Left lobe of liver (tissue), 2 donors: ENCODE measurements at regions not wholly inside any gene's neighbourhood (a gene's known extent, or its start where the extent isn't known, plus 50 kb on each side); places are given as distances from the start of the nearest gene placed in this dataset.
"Not testable (repeated sequence)": the region's sequence is repeated elsewhere in the genome, so short reads cannot be mapped to it uniquely, and the experiment has no call there.

Experiments
- ATAC-seq: fragments of 200-7000 bp; cut with Tn5 transposase; one replicate; pipeline ENCODE4 v1.9.1; 2020; ENCODE audit warnings: mild to moderate bottlenecking, moderate library complexity
- DNase-seq: peaks from one replicate; pipeline ENCODE4 v3.0.0-alpha.2; 2020; ENCODE audit warnings: low spot score
- donor health status: DM: no; HTN: no; CAD: no; lungs with moderate emphysema.
- donor health status: DM: no; HTN: yes; CAD: no.

DNA sequence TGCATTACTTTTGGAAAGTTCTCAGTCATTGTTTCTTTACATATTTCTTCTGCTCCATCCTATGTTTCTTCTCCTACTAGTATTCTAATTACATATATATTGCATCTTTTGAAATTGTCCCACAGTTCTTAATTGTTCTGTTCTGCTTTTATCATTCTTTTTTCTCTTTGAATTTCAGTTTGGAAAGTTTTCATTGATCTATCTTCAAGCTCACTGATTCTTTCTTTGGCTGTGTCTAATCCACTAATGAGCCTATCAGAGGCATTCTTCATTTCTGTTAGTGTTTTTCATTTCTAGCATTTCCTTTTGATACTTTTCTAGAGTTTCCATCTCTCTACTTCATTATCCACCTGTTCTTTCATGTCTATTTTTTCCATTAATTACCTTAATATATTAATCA, 159.0 kb upstream of the KCNJ15 start:
- ATAC-seq (no peak), DNase-seq (no peak)

DNA sequence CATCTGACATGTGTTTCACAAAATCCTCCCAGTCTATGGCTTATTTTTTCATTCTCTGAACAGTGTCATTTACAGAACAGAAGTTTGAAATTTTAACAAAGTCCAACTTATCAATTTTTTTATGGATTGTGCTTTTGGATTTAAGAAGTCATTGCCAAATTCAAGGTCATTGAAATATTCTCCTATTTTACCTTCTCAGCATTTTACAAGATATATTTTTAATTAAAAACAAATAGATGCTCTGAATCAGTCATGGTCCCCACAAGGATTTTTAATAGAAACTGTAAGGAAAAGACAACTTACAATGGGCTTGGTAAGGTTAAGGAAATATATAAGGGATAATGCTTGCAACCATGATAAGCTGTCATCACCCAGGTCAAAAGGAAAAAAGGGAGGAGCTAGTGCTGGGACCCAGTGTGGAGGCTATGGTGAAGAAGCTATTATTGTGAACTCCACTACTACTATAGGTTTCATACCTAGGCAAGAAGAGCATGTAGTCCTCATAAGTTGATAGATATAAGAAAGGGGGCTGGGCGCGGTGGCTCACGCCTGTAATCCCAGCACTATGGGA, 144.5 kb upstream of the KCNJ15 start:
- DNase-seq (no peak), ATAC-seq (no peak)

DNA sequence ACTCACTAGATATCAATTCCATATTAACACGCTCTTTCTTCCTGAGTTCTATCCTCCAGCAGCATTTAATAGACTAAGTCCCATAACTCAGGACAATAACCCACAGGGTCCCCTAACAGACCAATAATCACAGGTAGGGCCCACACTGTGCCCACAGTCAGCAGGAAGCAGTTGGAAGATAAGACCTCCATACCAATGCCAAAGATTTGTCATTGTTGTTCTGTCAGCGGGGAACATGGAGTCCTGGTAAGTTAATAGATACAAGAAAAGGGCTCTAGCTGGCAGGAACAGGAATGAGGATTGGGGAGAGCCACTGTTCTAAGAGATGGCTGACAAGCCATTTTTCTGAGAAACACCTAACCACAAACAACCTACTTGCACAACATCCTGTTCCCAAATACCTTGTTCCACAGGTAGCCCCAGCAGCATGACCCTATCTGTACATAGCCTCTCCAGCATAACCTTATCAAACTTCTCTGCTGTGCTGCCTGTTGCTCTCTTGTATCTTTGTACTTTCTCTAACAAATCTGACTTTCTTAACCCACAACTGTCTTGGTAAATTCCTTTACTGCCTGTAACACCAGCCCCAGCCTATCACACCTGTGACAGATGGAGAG, 142.0 kb upstream of the KCNJ15 start:
- no peak for DNase-seq
- ATAC-seq, result no peak

DNA sequence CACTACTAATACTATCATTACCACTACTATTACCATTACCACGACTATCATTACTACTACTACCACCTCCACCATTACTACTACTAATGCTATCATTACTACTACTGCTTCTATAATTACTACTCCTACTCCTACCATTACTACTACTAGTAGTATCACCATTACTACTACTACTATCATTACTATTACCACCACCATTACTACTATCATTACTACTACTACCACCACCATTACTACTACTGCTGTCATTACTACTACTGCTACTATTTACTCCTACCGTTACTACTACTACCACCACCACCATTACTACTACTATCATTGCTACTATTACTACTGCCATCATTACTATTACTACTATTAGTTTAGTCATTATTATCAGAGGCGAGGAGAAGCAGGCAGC, 140.9 kb upstream of the KCNJ15 start:
- ATAC-seq, result no peak

DNA sequence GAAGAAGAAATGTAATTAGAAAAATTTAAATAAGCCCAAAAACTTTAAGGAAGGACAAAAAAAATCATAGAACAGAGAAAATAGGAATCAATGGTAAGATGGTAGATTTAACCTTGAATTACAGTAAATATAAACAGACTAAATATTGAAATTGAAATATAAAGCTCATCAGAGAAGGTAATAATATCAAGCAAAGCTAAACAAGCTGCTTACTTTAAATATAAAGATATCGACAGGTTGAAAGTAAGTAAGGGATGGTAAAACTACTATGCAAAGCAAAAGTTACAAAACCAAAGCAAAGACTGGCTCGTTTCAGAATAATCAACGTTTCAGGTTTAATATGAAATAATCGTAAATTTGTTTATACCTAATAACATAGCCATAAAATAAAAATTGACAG, 137.0 kb upstream of the KCNJ15 start:
- DNase-seq, result no peak
- ATAC-seq, result no peak

More for the DNA sequence above, 140.9 kb upstream of the KCNJ15 start:
- DNase-seq, result no peak

DNA sequence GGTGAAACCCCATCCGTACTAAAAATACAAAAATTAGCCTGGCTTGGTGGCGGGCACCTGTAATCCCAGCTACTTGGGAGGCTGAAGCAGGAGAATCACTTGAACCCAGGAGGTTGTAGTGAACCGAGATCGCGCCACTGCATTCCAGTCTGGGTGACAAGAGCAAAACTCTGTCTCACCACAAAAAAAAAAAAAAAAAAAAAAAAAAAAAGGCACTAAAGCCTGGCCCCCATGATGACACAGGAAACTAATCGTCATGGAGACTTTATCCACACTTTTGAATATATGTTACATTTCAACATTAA, 136.2 kb upstream of the KCNJ15 start:
- not testable (repeated sequence) for DNase-seq

DNA sequence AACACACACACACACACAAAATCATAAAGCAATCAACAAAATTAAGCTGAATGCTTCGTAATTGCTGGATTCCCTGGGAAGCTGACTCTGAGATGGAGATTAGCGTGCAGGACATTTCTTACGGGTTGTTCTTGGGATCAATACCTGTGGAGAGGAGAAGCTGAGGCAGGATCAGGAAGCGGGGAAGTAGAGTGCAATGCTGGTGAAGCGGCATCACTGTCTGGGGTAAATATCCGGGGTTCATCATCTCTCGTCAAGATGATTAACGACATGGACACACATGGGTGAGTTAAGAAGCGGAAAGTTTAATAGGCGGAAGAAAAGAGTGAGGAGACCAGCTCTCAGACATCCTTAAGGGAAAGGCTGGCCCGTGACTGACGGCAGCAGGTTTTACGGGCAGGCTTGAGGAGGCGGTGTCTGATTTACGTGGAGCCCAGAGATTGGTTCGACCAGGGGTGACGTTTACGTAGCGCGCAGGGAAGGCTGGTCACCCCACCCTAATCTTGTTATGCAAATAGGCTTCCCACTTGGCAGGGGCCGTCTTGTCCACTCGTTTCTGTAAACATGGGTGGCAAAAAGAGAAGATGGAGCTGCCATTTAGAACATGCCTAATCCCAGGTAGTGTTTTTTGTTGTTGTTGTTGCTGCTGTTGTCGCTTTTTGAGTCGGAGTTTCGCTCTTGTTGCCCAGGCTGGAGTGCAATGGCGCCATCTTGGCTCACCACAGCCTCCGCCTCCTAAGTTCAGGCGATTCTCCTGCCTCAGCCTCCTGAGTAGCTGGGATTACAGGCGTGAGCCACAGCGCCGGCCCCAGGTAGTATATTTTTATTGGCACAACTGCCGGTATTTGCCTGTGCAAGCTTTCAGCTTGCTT, 135.6 kb upstream of the KCNJ15 start:
- ATAC-seq (no peak), DNase-seq (no peak)

More for the DNA sequence above, 136.2 kb upstream of the KCNJ15 start:
- not testable (repeated sequence) for ATAC-seq

DNA sequence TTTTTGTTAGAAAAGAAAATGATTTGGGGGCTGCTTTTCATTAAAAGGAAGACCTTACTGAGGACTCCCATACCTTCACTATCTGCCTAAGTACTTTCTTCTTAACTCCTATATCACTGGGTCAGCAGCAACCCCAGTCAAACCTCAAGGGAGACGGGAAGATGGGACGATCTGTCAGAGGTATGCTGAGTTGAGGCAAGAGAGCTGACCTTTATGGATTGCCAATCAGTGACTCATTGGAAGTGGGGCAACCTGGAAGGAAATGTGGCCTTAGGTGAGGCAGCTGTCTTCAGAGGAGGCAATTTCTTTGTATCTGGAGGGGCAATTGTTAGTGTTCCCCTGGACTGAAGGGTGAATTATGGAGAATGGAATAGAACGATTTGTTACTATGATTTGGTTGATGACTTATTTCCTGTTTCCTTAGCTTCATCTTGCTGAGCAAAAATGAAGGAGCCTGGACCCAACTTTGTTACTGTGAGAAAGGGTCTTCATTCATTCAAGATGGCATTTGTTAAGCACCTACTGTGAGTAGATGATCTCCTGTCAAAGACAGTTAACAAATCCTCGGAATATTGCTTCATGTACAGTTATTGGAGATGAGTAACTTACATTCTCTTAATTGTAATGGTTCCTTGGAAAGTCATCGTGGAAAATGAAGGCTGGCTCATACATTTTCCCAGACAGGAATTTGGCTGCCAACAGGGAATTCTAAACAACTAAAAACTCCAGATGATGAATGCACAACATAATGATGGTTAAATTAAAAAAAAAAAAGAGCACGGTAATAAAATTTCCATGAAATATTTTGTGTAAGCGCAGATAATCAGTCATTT, 134.7 kb upstream of the KCNJ15 start:
- DNase-seq (no peak), ATAC-seq (no peak)

DNA sequence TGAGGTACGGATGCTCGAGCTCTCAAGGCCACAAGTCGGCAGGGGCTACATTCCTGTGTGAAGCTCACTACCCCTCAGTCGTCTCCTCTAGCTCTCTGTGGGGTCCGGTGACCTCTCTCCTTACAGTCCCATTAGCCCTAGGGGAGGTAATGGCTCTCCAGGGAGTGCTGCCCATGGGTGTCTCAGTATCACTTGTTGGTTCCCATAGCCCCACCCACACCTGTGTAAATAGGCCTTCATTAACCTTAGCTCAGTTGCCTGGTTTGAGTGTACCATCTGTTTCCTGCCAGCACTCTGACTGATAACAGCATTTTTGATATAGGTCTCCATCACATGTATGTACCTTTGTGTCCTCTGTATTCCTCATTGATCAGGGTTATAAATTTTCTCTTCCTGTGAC, 133.2 kb upstream of the KCNJ15 start:
- DNase-seq, result no peak
- ATAC-seq, result no peak

DNA sequence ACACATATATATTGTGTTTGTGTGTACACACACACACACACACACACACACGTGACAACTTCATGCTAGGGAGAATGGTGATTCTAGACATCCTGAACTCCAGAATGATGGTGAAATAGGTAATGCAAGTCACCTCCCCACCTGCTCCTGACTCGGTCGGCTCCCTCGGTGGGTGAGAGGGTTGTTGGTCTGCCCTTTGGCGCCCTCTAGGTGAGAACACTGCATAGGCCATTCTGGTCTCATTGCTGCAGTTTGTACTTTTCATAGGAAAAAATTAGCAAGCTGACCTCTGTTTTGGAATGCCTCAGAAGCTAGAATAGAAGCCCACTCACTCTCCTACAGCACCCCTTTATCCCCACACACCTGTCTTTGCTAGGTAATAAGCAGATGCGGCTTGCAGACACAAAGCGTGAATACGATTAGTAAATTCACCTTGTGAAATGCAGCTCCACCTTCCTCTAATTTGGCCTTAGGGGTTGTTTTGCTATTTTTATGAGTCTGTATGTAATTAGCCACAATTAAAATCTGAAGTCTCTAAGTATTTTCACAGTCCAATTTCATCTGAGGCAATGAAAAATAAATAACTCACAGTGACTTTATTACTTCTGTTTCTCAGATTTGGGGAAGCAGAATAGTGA, 130.0 kb upstream of the KCNJ15 start:
- ATAC-seq (peak; percentile 93), DNase-seq (peak; percentile 53)

DNA sequence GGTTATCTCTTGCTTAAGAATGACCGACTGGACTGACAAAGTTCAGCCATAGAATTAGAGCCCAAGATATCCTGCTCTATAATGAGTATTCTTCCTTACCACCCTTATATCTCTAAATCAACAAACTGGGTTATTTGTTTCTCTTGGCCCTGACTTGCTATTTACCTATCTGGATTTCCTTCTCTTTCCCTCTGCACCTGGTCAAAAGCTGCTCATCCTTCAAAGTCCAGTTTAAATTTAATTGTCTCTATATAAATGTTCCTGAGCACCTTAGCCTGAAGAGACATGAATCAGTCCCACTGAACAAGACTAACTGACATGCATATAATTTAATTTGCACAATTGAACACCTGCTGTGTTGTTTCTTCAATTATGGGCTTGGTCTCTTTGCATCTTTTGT, 127.1 kb upstream of the KCNJ15 start:
- ATAC-seq (no peak), DNase-seq (no peak)

DNA sequence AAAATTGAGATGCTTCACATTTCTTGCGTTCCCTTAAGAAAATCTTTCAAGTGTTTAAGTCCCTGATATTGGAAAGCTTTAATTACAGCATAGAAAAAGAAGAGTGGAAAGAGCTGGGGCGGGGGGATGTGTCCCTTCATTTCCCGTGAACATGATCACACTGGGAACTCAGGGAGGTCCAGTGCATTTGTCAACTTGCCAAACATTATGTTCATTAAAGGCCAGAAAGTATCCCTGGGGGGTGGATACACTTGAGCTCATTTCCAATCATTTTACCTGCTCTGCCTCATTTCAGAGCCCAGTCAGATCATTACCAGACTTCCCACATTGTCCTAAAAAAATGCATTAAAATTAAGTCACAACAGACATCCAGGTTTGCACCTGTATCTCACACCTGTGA, 123.6 kb upstream of the KCNJ15 start:
- ATAC-seq (no peak), DNase-seq (no peak)

DNA sequence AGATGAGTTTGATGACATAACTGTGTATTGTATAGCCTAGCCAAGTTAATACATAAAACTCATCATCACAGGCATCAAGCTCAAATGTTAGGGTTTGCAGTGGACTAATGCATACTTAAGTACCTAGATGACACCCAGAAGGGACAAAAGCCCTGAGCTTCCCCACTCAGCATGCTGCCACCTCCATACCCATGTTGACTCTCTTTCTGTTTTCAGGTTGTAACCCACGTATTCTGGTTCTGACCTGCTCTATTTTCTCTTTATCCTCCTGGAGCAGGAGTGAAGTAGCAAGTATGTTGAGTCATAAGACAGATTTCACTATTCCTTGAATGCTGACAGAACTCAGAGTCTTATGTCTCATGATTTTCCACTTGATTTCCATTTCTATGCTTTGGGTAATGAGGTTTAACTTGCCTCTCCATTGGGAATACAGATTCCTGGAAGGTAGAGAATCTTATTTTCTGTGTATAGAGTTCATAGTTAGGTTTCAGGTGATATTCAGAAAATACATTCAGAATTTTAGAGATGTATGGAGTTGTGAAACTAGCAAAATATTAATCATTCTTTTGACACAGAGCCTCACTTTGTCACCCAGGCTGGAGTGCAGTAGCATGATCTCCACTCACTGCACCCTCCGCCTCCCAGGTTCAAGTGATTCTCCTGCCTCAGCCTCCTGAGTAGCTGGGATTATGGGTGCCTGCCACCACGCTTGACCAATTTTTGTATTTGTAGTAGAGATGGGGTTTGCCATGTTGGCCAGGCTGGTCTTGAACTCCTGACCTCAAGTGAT, 122.5 kb upstream of the KCNJ15 start:
- ATAC-seq (no peak), DNase-seq (no peak)

DNA sequence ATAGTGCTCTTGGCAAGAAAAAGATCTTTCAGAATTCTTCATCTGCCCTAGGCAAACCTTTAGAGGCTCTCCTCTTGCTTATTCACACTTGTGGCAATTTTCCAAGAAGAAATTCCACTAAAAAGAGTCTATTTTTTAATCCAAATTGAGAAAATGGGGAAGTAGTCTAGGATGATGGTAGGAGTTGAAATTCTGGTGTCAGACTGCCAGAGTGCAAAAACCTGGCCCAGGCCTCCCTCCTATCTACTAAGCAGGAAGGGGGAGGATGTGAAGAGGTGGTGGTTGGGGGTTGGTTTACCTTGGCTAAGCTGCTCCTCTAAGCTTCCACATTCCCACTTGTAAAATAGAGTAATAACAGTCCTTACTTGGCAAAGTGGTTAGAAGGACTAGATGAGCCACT, 120.6 kb upstream of the KCNJ15 start:
- DNase-seq (no peak), ATAC-seq (no peak)

DNA sequence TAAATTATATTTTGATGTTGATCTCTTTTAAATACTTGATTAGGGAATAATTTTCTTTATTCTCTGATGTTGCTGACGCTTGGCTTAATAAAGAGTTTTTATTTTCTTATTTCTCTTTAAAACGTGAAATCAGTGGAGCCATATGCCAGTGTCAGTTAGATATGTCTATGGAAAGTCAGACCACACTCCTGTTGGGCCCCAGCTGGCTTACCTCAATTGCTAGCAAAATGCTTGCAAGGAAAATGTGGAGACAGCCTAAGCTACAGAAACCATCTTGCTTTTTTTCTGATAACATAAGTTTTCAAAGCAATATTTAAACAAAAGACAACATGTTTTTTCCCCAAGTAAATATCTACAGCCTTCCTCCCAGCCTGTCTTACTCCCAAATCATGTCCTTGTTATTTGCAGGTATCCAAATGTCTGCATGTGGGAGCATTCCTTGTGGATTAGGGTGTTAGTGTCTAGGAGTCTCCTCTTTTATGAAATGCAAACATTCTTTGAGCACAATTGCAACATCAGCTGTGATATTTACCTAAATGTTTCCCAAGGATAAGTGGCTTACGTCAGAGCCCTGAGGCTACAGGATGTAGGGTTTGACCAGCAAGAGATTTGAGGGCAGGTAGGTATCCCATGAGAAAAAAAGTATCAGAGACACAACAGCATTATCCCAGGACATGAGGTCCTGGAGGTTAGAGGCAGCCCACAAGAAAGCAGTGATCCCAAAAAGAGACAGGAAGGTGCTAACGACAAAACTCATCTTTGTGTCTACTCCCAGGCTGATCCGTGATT, 117.2 kb upstream of the KCNJ15 start:
- ATAC-seq, result peak; percentile 58
- DNase-seq, result peak; percentile 49

DNA sequence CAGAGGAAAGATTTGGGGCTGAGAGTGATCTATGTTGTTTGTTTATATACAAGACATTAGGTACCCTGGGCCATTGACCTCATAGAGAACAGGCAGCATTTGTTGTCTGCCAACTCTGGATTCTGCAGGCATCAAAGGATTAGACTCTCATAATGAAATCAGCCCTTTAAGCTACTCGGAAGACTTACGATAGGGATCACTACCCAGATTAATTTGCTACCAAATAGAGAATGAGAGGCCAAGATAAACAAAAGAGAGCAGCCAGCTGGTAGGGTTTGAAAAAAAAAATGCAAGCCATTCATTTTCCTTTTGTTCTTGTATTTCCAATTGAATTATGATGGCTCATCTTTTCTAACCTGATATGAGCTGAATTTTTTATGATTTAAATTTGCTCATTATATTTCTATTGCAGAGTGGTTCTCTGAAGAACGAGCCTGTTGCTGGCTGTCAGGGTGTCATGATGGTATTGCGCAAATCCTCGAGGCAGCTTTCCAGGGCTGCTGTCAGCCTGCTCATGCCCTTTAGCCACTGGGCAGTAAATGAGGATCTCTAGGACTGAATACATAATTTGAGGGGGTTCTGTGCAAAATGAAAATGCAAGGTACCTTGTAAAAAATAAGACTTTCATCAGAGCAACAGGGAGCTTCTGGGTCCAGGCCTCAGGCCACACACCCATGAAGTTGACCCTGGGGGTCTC, 116.4 kb upstream of the KCNJ15 start:
- DNase-seq (peak; percentile 91), ATAC-seq (peak; percentile 90)

DNA sequence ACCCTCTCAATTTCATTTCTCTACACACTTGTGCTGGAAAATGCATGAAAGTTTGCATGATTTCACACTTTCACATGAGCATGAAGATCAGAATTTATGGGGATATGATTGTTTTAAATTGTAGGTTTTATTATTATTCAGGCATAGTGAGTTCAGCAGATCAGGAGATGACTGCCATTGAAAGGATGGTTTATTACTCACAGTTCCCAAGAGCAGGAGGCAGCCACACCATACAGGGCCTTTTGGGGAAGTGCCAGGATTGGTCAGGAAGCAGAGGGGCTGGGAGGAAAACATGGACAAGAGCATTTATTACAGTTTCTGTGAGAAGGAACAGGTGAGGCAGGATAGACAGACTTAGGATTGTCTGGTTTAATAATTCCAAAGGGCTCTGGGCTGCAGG, 114.6 kb upstream of the KCNJ15 start:
- DNase-seq, result no peak
- no peak for ATAC-seq

DNA sequence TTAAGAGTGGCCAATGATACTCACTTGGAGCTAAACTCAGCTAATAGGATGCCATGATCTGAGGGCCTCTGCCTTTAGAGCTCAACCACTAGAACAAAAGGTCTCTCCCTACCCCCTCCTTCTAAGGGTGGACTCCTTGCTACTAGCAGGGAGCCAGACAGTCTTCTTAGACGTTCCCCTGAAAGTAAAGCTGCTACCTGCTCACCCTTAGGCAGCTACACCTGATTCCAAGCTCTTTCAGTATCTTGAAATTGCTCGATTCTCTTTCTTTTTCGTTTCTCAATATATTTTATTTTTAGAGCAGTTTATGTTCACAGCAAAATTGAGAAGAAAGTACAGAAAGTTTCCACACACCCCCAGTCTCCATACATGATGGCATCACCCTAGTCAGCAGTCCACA, 112.6 kb upstream of the KCNJ15 start:
- ATAC-seq, result no peak

DNA sequence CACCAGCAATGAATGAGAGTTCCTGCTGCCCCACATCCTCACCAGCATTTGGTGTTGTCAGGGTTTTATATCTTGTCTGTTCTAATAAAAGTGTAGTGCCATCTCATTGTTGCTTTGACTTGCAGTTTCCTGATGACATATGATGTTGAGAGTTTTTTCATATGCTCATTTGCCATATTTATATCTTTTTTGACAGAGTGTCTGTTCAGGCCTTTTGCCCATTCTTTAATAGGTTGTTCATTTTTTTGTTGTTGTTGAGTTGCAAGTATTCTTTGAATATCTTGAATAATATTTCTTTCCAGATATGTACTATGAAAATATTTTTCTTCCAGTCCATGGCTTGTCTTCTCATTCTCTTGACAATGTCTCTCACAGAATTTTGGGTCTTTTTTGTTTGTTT, 111.7 kb upstream of the KCNJ15 start:
- no peak for ATAC-seq
- no peak for DNase-seq

More for the DNA sequence above, 112.6 kb upstream of the KCNJ15 start:
- no peak for DNase-seq
